Endothelial cell of umbilical vein (primary cell): ENCODE measurements at regions not wholly inside any gene's neighbourhood (a gene's known extent, or its start where the extent isn't known, plus 50 kb on each side); places are given as distances from the start of the nearest gene placed in this dataset.

ENCODE experiments used
- BruUV-seq: library from RNA; stranded (reverse); fragments of 400-500 nt; replicated peaks from 2 replicates; lab custom pipeline; 2021; lab: Mats Ljungman, UMichigan
- CTCF ChIA-PET: fragments of 300-600, 350-600 bp; sonication (Branson Sonifier 250); formaldehyde crosslinking; loops from one replicate; lab custom pipeline; 2021; ENCODE audit warnings: antibody characterized with exemption, inconsistent platforms; lab: Charles Lee
- POLR2A ChIA-PET: fragments of 300-600, 350-600 bp; sonication (Branson Sonifier 250); formaldehyde crosslinking; loops from one replicate; lab custom pipeline; 2021; ENCODE audit warnings: antibody characterized with exemption, inconsistent platforms; lab: Charles Lee
- DNase-seq: peaks from one replicate; pipeline ENCODE4 v3.0.0-alpha.2; 2011; ENCODE audit warnings: low read depth, low spot score
- FAIRE-seq: peaks from 2 replicates; lab custom pipeline; 2011; peaks lifted over from hg19 to GRCh38; lab: Jason Lieb, UNC
- H2AFZ ChIP-seq: 2 replicates; pipeline ENCODE4 v1.6.0; 2012; ENCODE audit warnings: low read depth, low read length, control low read depth, inconsistent platforms
- H3K27ac ChIP-seq: 2 replicates; pipeline ENCODE4 v1.5.1; 2011; ENCODE audit warnings: low read depth, mild to moderate bottlenecking, control low read depth, low read length, moderate library complexity; ENCODE audit not compliant: insufficient read depth
- H3K27me3 ChIP-seq, 2 experiments: 2 replicates each; pipeline versions ENCODE4 v1.6.0 to v1.6.1; 2011; ENCODE audit warnings: low read length in 2 of 2, mixed read lengths in 1 of 2; ENCODE audit not compliant: control insufficient read depth in 2 of 2, insufficient read depth in 2 of 2
- H3K36me3 ChIP-seq, 2 experiments: 2 replicates in 1 of 2; 3 replicates in 1 of 2; pipeline ENCODE4 v1.5.1; 2011; ENCODE audit warnings: low read length in 2 of 2, mild to moderate bottlenecking in 1 of 2, moderate library complexity in 1 of 2; ENCODE audit not compliant: control insufficient read depth in 2 of 2, insufficient read depth in 2 of 2; ENCODE audit errors: extremely low read depth in 1 of 2
- H3K4me1 ChIP-seq: 3 replicates; pipeline ENCODE4 v1.5.1; 2011; ENCODE audit warnings: mild to moderate bottlenecking, low read length; ENCODE audit not compliant: control insufficient read depth, insufficient read depth; ENCODE audit errors: extremely low read depth
- H3K4me2 ChIP-seq: 2 replicates; pipeline ENCODE4 v1.6.1; 2011; ENCODE audit warnings: low read length, control low read depth, mixed read lengths; ENCODE audit not compliant: insufficient read depth
- H3K4me3 ChIP-seq, 3 experiments: fragments of 200-600 bp in 1 of 3; sonication (generic), shearing (Covaris generic) in 1 of 3; replicated peaks in 1 of 3; 2 replicates each; pipeline ENCODE4 v1.5.1; 2011 to 2016; ENCODE audit warnings: control low read depth in 3 of 3, low read length in 3 of 3, mild to moderate bottlenecking in 2 of 3, inconsistent platforms in 1 of 3, low read depth in 1 of 3, moderate library complexity in 1 of 3; ENCODE audit not compliant: insufficient read depth in 1 of 3
- H3K79me2 ChIP-seq: 2 replicates; pipeline ENCODE4 v1.6.0; 2012; ENCODE audit warnings: low read length, inconsistent platforms; ENCODE audit not compliant: control insufficient read depth, insufficient read depth
- H3K9ac ChIP-seq: replicated peaks from 2 replicates; pipeline ENCODE3; 2011; ENCODE audit warnings: low read length, control low read depth; ENCODE audit not compliant: insufficient read depth; ENCODE audit errors: extremely low read depth
- H3K9me1 ChIP-seq: replicated peaks from 3 replicates; pipeline ENCODE4 v1.6.0; 2011; ENCODE audit warnings: mild to moderate bottlenecking, low read length; ENCODE audit not compliant: control insufficient read depth, insufficient read depth; ENCODE audit errors: extremely low read depth
- H3K9me3 ChIP-seq: replicated peaks from 2 replicates; pipeline ENCODE4 v1.5.1; 2012; ENCODE audit warnings: low read length, inconsistent platforms; ENCODE audit not compliant: control insufficient read depth, insufficient read depth
- H4K20me1 ChIP-seq: replicated peaks from 2 replicates; pipeline ENCODE3; 2011; ENCODE audit warnings: mild to moderate bottlenecking, low read length; ENCODE audit not compliant: control insufficient read depth, insufficient read depth; ENCODE audit errors: extremely low read depth
- CTCF ChIP-seq, 2 donors: IDR thresholded peaks; 1 replicate in 1 of 2; 2 replicates in 1 of 2; pipeline ENCODE4 v1.5.1; 2011; ENCODE audit warnings: low read length in 2 of 2, mild to moderate bottlenecking in 2 of 2, moderate library complexity in 2 of 2, control low read depth in 1 of 2, inconsistent platforms in 1 of 2, low read depth in 1 of 2; ENCODE audit not compliant: insufficient read depth in 1 of 2; ENCODE audit errors: extremely low read depth in 1 of 2
- EZH2 ChIP-seq: IDR thresholded peaks from 2 replicates; pipeline ENCODE4 v1.6.1; 2012; ENCODE audit warnings: borderline replicate concordance, low read depth, mild to moderate bottlenecking, moderate library complexity, low read length, inconsistent platforms; ENCODE audit not compliant: severe bottlenecking
- FOS ChIP-seq: IDR thresholded peaks from 2 replicates; pipeline ENCODE4 v1.6.1; 2011; ENCODE audit warnings: mild to moderate bottlenecking, low read length, moderate library complexity, borderline replicate concordance; ENCODE audit not compliant: insufficient read depth
- GATA2 ChIP-seq: IDR thresholded peaks from 2 replicates; pipeline ENCODE4 v1.7.0; 2011; ENCODE audit warnings: low read depth, mild to moderate bottlenecking, moderate library complexity, mixed read lengths, low read length; ENCODE audit not compliant: insufficient read length, insufficient read depth
- JUN ChIP-seq: IDR thresholded peaks from 2 replicates; pipeline ENCODE4 v1.6.1; 2011; ENCODE audit warnings: borderline replicate concordance, low read depth; ENCODE audit not compliant: insufficient read length, insufficient read depth
- MYC ChIP-seq: IDR thresholded peaks from one replicate; pipeline ENCODE4 v1.6.1; 2011; ENCODE audit warnings: mild to moderate bottlenecking, low read depth, low read length
- POLR2A ChIP-seq: IDR thresholded peaks from 2 replicates; pipeline ENCODE4 v1.6.1; 2012; ENCODE audit warnings: low read depth, mild to moderate bottlenecking, control low read depth, low read length
- POLR2AphosphoS5 ChIP-seq: IDR thresholded peaks from 2 replicates; pipeline ENCODE4 v1.6.1; 2012; ENCODE audit warnings: low read depth, mild to moderate bottlenecking, control low read depth, low read length, moderate library complexity; ENCODE audit not compliant: insufficient read depth
- dilution Hi-C: fragments of 300-500 bp; cut with MboI; formaldehyde crosslinking; loops from one replicate; pipeline ENCODE4 v1.15.0; 2019; ENCODE audit warnings: low sequenced_read_pairs; ENCODE audit not compliant: extremely low pct_ligation_motif_present
- intact Hi-C: fragments of 100-400 bp; cut with micrococcal nuclease; formaldehyde crosslinking; loops from one replicate; pipeline ENCODE4 v1.10.0; 2022
- TF ChIP-seq, protein P1 (sequence below): IDR thresholded peaks from 2 replicates; pipeline ENCODE4 v1.6.1; 2011; ENCODE audit not compliant: insufficient read depth, insufficient read length

- TF ChIP-seq CTCF (IDR thresholded peaks at IDR 0.05; ENCODE audit: extremely low read depth in 1 of 2, insufficient read depth in 1 of 2, low read depth in 1 of 2, low read length in 2 of 2) (no peak), FOS (peak; percentile 48), JUN (no peak), POLR2AphosphoS5 (no peak)
- no TSS peak for BruUV-seq
- H3K9me1 ChIP-seq: no peaks in the 10 kb centered on the region
- no peak overlapping the region for H3K9ac ChIP-seq
- no peaks in the 10 kb centered on the region for H3K9me3 ChIP-seq
- no peaks in the 10 kb centered on the region for H3K36me3 ChIP-seq
- intact Hi-C loops: no loop called here
- H3K4me1 ChIP-seq: no peaks in the 10 kb centered on the region
- no peak overlapping the region for H3K4me2 ChIP-seq
- FAIRE-seq (no peak), DNase-seq (no peak)
- ChIA-PET CTCF (no interaction called here), POLR2A (no interaction called here)
- no peak overlapping the region for H3K4me3 ChIP-seq
- H3K27ac ChIP-seq: no peak overlapping the region
- H2AFZ ChIP-seq: no peak overlapping the region
- H3K79me2 ChIP-seq: no peaks in the 10 kb centered on the region
- dilution Hi-C loops: no loop called here
- no peaks in the 10 kb centered on the region for H3K27me3 ChIP-seq
- H4K20me1 ChIP-seq: no peaks in the 10 kb centered on the region
Observed at GRCh38 chr4:65071564-65071963, 598.7 kb downstream of the EPHA5 start.

DNA sequence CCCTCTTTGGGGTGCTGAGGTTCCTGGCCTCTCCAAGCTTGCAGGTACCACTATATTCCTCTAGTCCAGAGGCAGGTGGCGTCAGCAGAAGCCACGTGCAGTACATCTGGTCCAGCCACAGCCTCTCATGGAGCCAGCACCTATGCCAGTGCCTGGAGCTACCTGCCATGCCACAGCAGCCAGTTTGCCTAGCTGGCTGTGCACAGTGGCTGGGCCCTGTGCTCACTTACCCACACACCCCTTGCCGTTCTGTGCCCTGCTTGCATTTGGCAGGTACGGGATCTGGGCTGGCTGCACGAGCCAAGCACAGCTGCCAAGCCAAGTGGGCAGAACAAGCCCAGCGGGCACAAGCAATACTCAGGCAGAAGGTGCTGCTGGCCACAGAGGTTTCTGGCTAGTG is 601.1 kb downstream of the EPHA5 start:
- intact Hi-C loops: no loop called here
- no peaks in the 10 kb centered on the region for H3K9me1 ChIP-seq
- H3K27ac ChIP-seq: no peak overlapping the region
- dilution Hi-C loops: no loop called here
- H3K4me2 ChIP-seq: no peak overlapping the region
- H2AFZ ChIP-seq: no peak overlapping the region
- no peaks in the 10 kb centered on the region for H4K20me1 ChIP-seq
- FAIRE-seq (no peak), DNase-seq (no peak)
- no peaks in the 10 kb centered on the region for H3K79me2 ChIP-seq
- no peaks in the 10 kb centered on the region for H3K36me3 ChIP-seq
- TF ChIP-seq POLR2AphosphoS5 (no peak), CTCF (IDR thresholded peaks at IDR 0.05; ENCODE audit: extremely low read depth in 1 of 2, insufficient read depth in 1 of 2, low read depth in 1 of 2, low read length in 2 of 2) (no peak), MYC (no peak), FOS (no peak), POLR2A (no peak), GATA2 (no peak), JUN (no peak), EZH2 (no peak)
- TF ChIP-seq, protein P1, sequence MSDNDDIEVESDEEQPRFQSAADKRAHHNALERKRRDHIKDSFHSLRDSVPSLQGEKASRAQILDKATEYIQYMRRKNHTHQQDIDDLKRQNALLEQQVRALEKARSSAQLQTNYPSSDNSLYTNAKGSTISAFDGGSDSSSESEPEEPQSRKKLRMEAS: no peak
- H3K9me3 ChIP-seq: no peaks in the 10 kb centered on the region
- no TSS peak for BruUV-seq
- H3K9ac ChIP-seq: no peak overlapping the region
- POLR2A ChIA-PET: no interaction called here
- no peak overlapping the region for H3K4me3 ChIP-seq
- H3K27me3 ChIP-seq: no peaks in the 10 kb centered on the region
- CTCF ChIA-PET: no interaction called here
- no peaks in the 10 kb centered on the region for H3K4me1 ChIP-seq
